SH-SY5Y (cell line): ENCODE measurements at regions not wholly inside any gene's neighbourhood (a gene's known extent, or its start where the extent isn't known, plus 50 kb on each side); places are given as distances from the start of the nearest gene placed in this dataset.
A peak's percentile ranks its signal among the peaks of the same experiment; 100 is the strongest.

Source experiments
- GATA2 ChIP-seq: IDR thresholded peaks from 2 replicates; pipeline ENCODE4 v1.6.1; 2011; ENCODE audit warnings: mild to moderate bottlenecking, low read depth, low read length
- GATA3 ChIP-seq: IDR thresholded peaks from 2 replicates; pipeline ENCODE4 v1.6.1; 2011; ENCODE audit warnings: low read depth, mild to moderate bottlenecking, low read length, moderate library complexity

DNA sequence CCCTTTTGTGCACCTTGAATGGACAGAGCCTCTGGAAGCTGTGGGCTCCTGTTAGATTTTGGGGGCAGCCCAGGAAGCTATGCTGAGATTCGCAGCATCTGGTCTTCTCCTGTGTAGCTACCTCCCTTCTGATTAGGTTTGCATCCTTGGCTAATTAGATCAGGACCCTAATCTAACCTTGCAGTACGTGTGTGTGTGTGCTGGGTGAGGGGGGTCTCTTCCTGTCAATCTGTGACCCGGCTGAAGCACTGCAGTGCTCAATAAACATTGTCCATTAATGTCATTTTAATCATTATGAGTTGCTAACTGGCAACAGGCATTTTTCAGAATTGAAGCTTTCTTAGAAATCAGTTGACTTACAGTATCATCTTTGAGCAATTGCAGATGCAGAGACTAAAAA is 229.1 kb upstream of the STXBP5 start:
- 0 out of 2 replicates have a peak, but pooled peaks have one; percentile 21 for TF ChIP-seq GATA2
- no peak for TF ChIP-seq GATA3
